H1 (cell line): ENCODE measurements at regions not wholly inside any gene's neighbourhood (a gene's known extent, or its start where the extent isn't known, plus 50 kb on each side); places are given as distances from the start of the nearest gene placed in this dataset.

Experiments used
- CTCF ChIA-PET: fragments of 300-600 bp; sonication (Branson Sonifier 250); formaldehyde crosslinking; loops from one replicate; lab custom pipeline; 2021; ENCODE audit not compliant: partially characterized antibody; lab: Charles Lee
- POLR2A ChIA-PET: fragments of 300-600 bp; sonication (Branson Sonifier 250); formaldehyde crosslinking; loops from one replicate; lab custom pipeline; 2021; ENCODE audit warnings: inconsistent platforms; ENCODE audit not compliant: partially characterized antibody; lab: Charles Lee
- DNase-seq, 2 experiments: peaks; one replicate each; pipeline versions ENCODE4 v3.0.0 to v3.0.0-alpha.2; 2010 to 2022; ENCODE audit warnings: low spot score in 2 of 2, low read depth in 1 of 2, mixed read lengths in 1 of 2
- FAIRE-seq: peaks from 2 replicates; lab custom pipeline; 2011; peaks lifted over from hg19 to GRCh38; lab: Jason Lieb, UNC
- H2AFZ ChIP-seq: 2 replicates; pipeline ENCODE4 v1.8.1; 2012; ENCODE audit warnings: low read length, inconsistent platforms
- H2AK5ac ChIP-seq: 2 replicates; pipeline ENCODE4 v1.6.1; 2013; ENCODE audit warnings: low read depth, low read length
- H2BK120ac ChIP-seq: replicated peaks from 2 replicates; pipeline ENCODE3; 2013; ENCODE audit warnings: low read depth, low read length, inconsistent platforms
- H2BK12ac ChIP-seq: 2 replicates; pipeline ENCODE4 v1.6.1; 2013; ENCODE audit warnings: low read depth, low read length
- H2BK15ac ChIP-seq: 2 replicates; pipeline ENCODE4 v1.6.1; 2013; ENCODE audit warnings: low read length
- H2BK20ac ChIP-seq: 2 replicates; pipeline ENCODE4 v1.6.1; 2013; ENCODE audit warnings: low read length
- H2BK5ac ChIP-seq: 2 replicates; pipeline ENCODE4 v1.6.1; 2013; ENCODE audit warnings: low read depth, low read length
- H3K14ac ChIP-seq: 2 replicates; pipeline ENCODE4 v1.6.1; 2013; ENCODE audit warnings: inconsistent platforms; ENCODE audit not compliant: insufficient read length
- H3K18ac ChIP-seq: 2 replicates; pipeline ENCODE4 v1.6.1; 2013; ENCODE audit warnings: low read length; ENCODE audit errors: extremely low read depth
- H3K23ac ChIP-seq: 2 replicates; pipeline ENCODE4 v1.6.1; 2013; ENCODE audit warnings: inconsistent platforms; ENCODE audit not compliant: insufficient read length
- H3K23me2 ChIP-seq: 2 replicates; pipeline ENCODE4 v1.6.1; 2013; ENCODE audit warnings: low read depth, low read length
- H3K27ac ChIP-seq: 2 replicates; pipeline ENCODE4 v1.6.1; 2011; ENCODE audit warnings: low read depth, low read length, inconsistent platforms
- H3K27me3 ChIP-seq, 4 experiments: replicated peaks in 1 of 4; 1 replicate in 1 of 4; 2 replicates in 3 of 4; pipeline versions ENCODE4 v1.6.1 to v1.8.1; 2011 to 2013; ENCODE audit warnings: low read length in 3 of 4, mild to moderate bottlenecking in 3 of 4, inconsistent platforms in 2 of 4, mixed read lengths in 2 of 4, moderate library complexity in 1 of 4; ENCODE audit not compliant: control insufficient read depth in 3 of 4, insufficient read depth in 3 of 4; ENCODE audit errors: extremely low read depth in 1 of 4
- H3K36me3 ChIP-seq, 4 experiments: 2 replicates each; pipeline versions ENCODE4 v1.6.1 to v1.8.1; 2011 to 2013; ENCODE audit warnings: mild to moderate bottlenecking in 4 of 4, low read length in 3 of 4, moderate library complexity in 2 of 4, control low read depth in 1 of 4, inconsistent platforms in 1 of 4; ENCODE audit not compliant: insufficient read depth in 4 of 4, control insufficient read depth in 2 of 4
- H3K4ac ChIP-seq: replicated peaks from 2 replicates; pipeline ENCODE3; 2013; ENCODE audit warnings: low read length, low read depth, mixed read lengths, inconsistent platforms; ENCODE audit not compliant: insufficient read length
- H3K4me1 ChIP-seq, 4 experiments: replicated peaks in 1 of 4; 1 replicate in 1 of 4; 2 replicates in 3 of 4; pipeline versions ENCODE4 v1.6.1 to v1.8.1; 2011 to 2013; ENCODE audit warnings: low read length in 3 of 4, inconsistent platforms in 2 of 4, mixed read lengths in 1 of 4; ENCODE audit not compliant: insufficient read depth in 4 of 4, control insufficient read depth in 3 of 4
- H3K4me2 ChIP-seq, 2 experiments: 2 replicates each; pipeline versions ENCODE4 v1.6.1 to v1.8.1; 2011 to 2013; ENCODE audit warnings: low read depth in 2 of 2, low read length in 2 of 2, control low read depth in 1 of 2, inconsistent platforms in 1 of 2, mild to moderate bottlenecking in 1 of 2; ENCODE audit not compliant: insufficient read depth in 1 of 2
- H3K4me3 ChIP-seq, 4 experiments: fragments of 200-600, 300-600 bp in 1 of 4; sonication (generic), shearing (Covaris generic), sonication (Bioruptor Twin) in 1 of 4; 2 replicates each; pipeline versions ENCODE4 v1.5.1 to v1.8.1; 2011 to 2016; ENCODE audit warnings: low read length in 4 of 4, low read depth in 3 of 4, control low read depth in 2 of 4, inconsistent platforms in 2 of 4, mild to moderate bottlenecking in 2 of 4, mixed read lengths in 1 of 4, moderate library complexity in 1 of 4; ENCODE audit not compliant: insufficient read depth in 2 of 4; ENCODE audit errors: extremely low read depth in 1 of 4
- H3K56ac ChIP-seq: replicated peaks from 2 replicates; pipeline ENCODE3; 2013; ENCODE audit warnings: low read depth, mild to moderate bottlenecking, mixed read lengths, low read length, inconsistent platforms; ENCODE audit not compliant: insufficient read length
- H3K79me1 ChIP-seq: 2 replicates; pipeline ENCODE4 v1.6.1; 2013; ENCODE audit warnings: low read depth, low read length, control low read depth
- H3K79me2 ChIP-seq, 2 experiments: 2 replicates each; pipeline versions ENCODE4 v1.6.1 to v1.8.1; 2012 to 2013; ENCODE audit warnings: low read length in 2 of 2, mild to moderate bottlenecking in 2 of 2, inconsistent platforms in 1 of 2; ENCODE audit not compliant: insufficient read depth in 2 of 2, control insufficient read depth in 1 of 2
- H3K9ac ChIP-seq, 4 experiments: replicated peaks in 1 of 4; 1 replicate in 1 of 4; 2 replicates in 3 of 4; pipeline versions ENCODE4 v1.6.1 to v1.8.1; 2011 to 2013; ENCODE audit warnings: low read depth in 3 of 4, low read length in 3 of 4, control low read depth in 2 of 4, mild to moderate bottlenecking in 2 of 4, moderate library complexity in 2 of 4, inconsistent platforms in 1 of 4; ENCODE audit errors: extremely low read depth in 1 of 4
- H3K9me3 ChIP-seq, 2 experiments: 2 replicates each; pipeline versions ENCODE4 v1.6.1 to v1.8.1; 2012 to 2013; ENCODE audit warnings: mild to moderate bottlenecking in 2 of 2, moderate library complexity in 2 of 2, control low read depth in 1 of 2, inconsistent platforms in 1 of 2, low read depth in 1 of 2, low read length in 1 of 2, mixed read lengths in 1 of 2; ENCODE audit not compliant: insufficient read depth in 2 of 2
- H4K20me1 ChIP-seq, 2 experiments: replicated peaks in 1 of 2; 2 replicates each; pipeline versions ENCODE3 to v1.8.1; 2011 to 2013; ENCODE audit warnings: inconsistent platforms in 2 of 2, low read length in 2 of 2, mild to moderate bottlenecking in 1 of 2; ENCODE audit not compliant: insufficient read depth in 2 of 2, control insufficient read depth in 1 of 2
- H4K5ac ChIP-seq: 2 replicates; pipeline ENCODE4 v1.6.1; 2013; ENCODE audit warnings: low read length, low read depth, mixed read lengths, inconsistent platforms; ENCODE audit not compliant: insufficient read length
- H4K8ac ChIP-seq: 2 replicates; pipeline ENCODE4 v1.8.0; 2013; ENCODE audit warnings: mild to moderate bottlenecking, moderate library complexity, low read length, inconsistent platforms; ENCODE audit not compliant: insufficient read depth; ENCODE audit errors: extremely low read depth
- H4K91ac ChIP-seq: replicated peaks from 2 replicates; pipeline ENCODE3; 2013; ENCODE audit warnings: low read length, mixed read lengths, inconsistent platforms; ENCODE audit not compliant: insufficient read length
- CTBP2 ChIP-seq: IDR thresholded peaks from 2 replicates; pipeline ENCODE4 v1.7.0; 2011; ENCODE audit warnings: borderline replicate concordance, mild to moderate bottlenecking, moderate library complexity, mixed read lengths, low read length; ENCODE audit not compliant: insufficient read depth, insufficient read length
- EZH2 ChIP-seq: fragments of 200-600 bp; sonication (generic); IDR thresholded peaks from 2 replicates; pipeline ENCODE4 v1.7.1; 2012; ENCODE audit warnings: low read depth, mild to moderate bottlenecking, moderate library complexity, low read length, inconsistent platforms; ENCODE audit not compliant: severe bottlenecking
- GTF2F1 ChIP-seq: IDR thresholded peaks from 2 replicates; pipeline ENCODE4 v1.6.1; 2012; ENCODE audit warnings: low read depth, low read length, improper control_type of control experiment, borderline replicate concordance
- NANOG ChIP-seq: IDR thresholded peaks from 2 replicates; pipeline ENCODE4 v1.6.1; 2011; ENCODE audit warnings: low read length, low read depth, mild to moderate bottlenecking, inconsistent platforms; ENCODE audit not compliant: insufficient read depth, poor library complexity, severe bottlenecking
- POLR2AphosphoS5 ChIP-seq: IDR thresholded peaks from 2 replicates; pipeline ENCODE4 v1.6.1; 2011; ENCODE audit warnings: low read depth, low read length
- SAP30 ChIP-seq: fragments of 300-600 bp; sonication (generic); IDR thresholded peaks from 2 replicates; pipeline ENCODE4 v1.7.1; 2012; ENCODE audit warnings: low read length, moderate library complexity, mild to moderate bottlenecking, inconsistent platforms; ENCODE audit not compliant: insufficient read depth, insufficient replicate concordance
- SUZ12 ChIP-seq: fragments of 200-600 bp; sonication (generic); IDR thresholded peaks from 2 replicates; pipeline ENCODE4 v1.6.1; 2012; ENCODE audit warnings: mild to moderate bottlenecking, inconsistent platforms, low read length, moderate library complexity, mixed read lengths
- TAF7 ChIP-seq: optimal IDR thresholded peaks from 2 replicates; pipeline ENCODE3; 2011; ENCODE audit warnings: low read depth, mild to moderate bottlenecking, inconsistent platforms, low read length, moderate library complexity, borderline replicate concordance
- TBP ChIP-seq: IDR thresholded peaks from 2 replicates; pipeline ENCODE4 v1.6.1; 2011; ENCODE audit warnings: low read depth, low read length, improper control_type of control experiment
- YY1 ChIP-seq: IDR thresholded peaks from 2 replicates; pipeline ENCODE4 v1.6.1; 2011; ENCODE audit warnings: low read depth, mild to moderate bottlenecking, low read length
- WGBS, 2 experiments: shearing (Covaris generic) in 1 of 2; methylation state at CpG; one replicate each; pipeline versions ENCODE4 v1.1.6 to v1.1.7; 2013 to 2015; ENCODE audit warnings: low lambda C conversion rate in 2 of 2, mixed read lengths in 2 of 2, inconsistent platforms in 1 of 2, low coverage in 1 of 2, missing lambda C conversion rate in 1 of 2; ENCODE audit not compliant: insufficient replicate concordance in 2 of 2, insufficient coverage in 1 of 2, insufficient read length in 1 of 2; ENCODE audit errors: extremely low coverage in 1 of 2, missing lambda C conversion rate in 1 of 2; 5-methylcytosine and 5-hydroxymethylcytosine counted together
- TF ChIP-seq, protein P1 (sequence below): IDR thresholded peaks from 2 replicates; pipeline ENCODE4 v1.6.1; 2012; ENCODE audit warnings: low read length, inconsistent platforms
- TF ChIP-seq, protein P2 (sequence below): IDR thresholded peaks from 2 replicates; pipeline ENCODE4 v1.6.1; 2012; ENCODE audit warnings: inconsistent platforms

DNA sequence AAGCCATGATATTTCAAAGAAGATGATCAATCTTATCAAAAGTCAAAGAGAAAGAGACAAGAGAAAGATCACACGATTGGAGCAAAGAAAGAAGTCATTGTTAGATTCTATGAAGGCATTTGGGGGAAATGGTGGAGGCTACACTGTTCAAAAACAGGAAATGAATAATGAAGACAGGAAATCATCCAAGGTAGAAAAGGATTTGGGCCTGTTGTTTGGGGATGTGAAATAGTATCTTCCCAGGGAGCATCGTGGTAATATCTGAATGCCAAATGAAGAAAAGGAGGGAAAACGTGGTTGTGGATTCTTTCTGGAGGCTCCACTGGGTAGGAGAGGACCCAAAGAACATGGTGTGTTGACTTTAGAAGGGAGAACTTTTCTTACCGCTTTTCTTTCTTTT, 482.4 kb downstream of the NLGN4X start:
- Histone ChIP-seq H2BK12ac (no peak overlapping the region), H2BK120ac (no peak overlapping the region), H3K4me2 (no peak overlapping the region), H3K36me3 (no peaks in the 10 kb centered on the region), H3K14ac (no peak overlapping the region), H2AFZ (no peak overlapping the region), H3K23me2 (no peaks in the 10 kb centered on the region), H3K18ac (no peak overlapping the region), H3K79me2 (no peaks in the 10 kb centered on the region), H3K27ac (no peak overlapping the region), H4K20me1 (no peaks in the 10 kb centered on the region), H4K8ac (no peak overlapping the region), H3K4me1 (no peaks in the 10 kb centered on the region), H3K4ac (no peak overlapping the region), H4K91ac (no peak overlapping the region), H2BK5ac (no peak overlapping the region), H3K27me3 (no peaks in the 10 kb centered on the region), H3K56ac (no peak overlapping the region), H3K79me1 (no peaks in the 10 kb centered on the region), H3K4me3 (no peak overlapping the region), H3K23ac (no peak overlapping the region), H2BK20ac (no peak overlapping the region), H3K9me3 (no peaks in the 10 kb centered on the region), H2AK5ac (no peak overlapping the region), H2BK15ac (no peak overlapping the region), H3K9ac (no peak overlapping the region), H4K5ac (no peak overlapping the region)
- DNase-seq: no peak
- POLR2A ChIA-PET: no interaction called here
- CTCF ChIA-PET: no interaction called here
- 81% methylated on average over 4 of the region's 4 CpGs; no CpG with 5 or more reads in 1 of the 2 experiments for WGBS, 2 experiments
- FAIRE-seq: no peak
- TF ChIP-seq TAF7 (no peak), CTBP2 (no peak), YY1 (no peak), NANOG (no peak), TBP (no peak), POLR2AphosphoS5 (no peak), EZH2 (no peak), GTF2F1 (no peak), SUZ12 (no peak), SAP30 (no peak)
- TF ChIP-seq, protein P1, sequence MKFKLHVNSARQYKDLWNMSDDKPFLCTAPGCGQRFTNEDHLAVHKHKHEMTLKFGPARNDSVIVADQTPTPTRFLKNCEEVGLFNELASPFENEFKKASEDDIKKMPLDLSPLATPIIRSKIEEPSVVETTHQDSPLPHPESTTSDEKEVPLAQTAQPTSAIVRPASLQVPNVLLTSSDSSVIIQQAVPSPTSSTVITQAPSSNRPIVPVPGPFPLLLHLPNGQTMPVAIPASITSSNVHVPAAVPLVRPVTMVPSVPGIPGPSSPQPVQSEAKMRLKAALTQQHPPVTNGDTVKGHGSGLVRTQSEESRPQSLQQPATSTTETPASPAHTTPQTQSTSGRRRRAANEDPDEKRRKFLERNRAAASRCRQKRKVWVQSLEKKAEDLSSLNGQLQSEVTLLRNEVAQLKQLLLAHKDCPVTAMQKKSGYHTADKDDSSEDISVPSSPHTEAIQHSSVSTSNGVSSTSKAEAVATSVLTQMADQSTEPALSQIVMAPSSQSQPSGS: no peak
- TF ChIP-seq, protein P2, sequence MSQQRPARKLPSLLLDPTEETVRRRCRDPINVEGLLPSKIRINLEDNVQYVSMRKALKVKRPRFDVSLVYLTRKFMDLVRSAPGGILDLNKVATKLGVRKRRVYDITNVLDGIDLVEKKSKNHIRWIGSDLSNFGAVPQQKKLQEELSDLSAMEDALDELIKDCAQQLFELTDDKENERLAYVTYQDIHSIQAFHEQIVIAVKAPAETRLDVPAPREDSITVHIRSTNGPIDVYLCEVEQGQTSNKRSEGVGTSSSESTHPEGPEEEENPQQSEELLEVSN: no peak
